ENCODE measurements at regions not wholly inside any gene's neighbourhood (a gene's known extent, or its start where the extent isn't known, plus 50 kb on each side); places are given as distances from the start of the nearest gene placed in this dataset.

DNA sequence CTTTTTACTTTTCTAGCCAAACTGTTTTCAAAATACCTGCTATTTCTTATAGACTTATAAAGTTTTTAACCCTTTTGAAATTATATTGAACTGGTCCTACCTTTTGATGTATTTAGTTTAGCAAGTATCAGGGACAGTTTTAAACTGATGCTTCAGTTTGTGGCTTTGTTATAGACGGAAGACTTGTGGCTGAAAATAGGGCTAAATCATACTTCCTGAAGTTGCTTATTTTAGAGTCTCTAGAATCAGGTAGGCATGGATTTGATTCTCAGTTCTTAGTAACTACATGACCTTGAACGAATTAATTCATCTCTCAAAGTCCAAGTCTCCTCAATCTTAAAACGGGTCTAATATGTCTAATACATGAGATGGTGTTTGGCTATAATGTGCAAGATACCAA, 322.8 kb downstream of the RAP2B start:
- TF ChIP-seq, protein P1, sequence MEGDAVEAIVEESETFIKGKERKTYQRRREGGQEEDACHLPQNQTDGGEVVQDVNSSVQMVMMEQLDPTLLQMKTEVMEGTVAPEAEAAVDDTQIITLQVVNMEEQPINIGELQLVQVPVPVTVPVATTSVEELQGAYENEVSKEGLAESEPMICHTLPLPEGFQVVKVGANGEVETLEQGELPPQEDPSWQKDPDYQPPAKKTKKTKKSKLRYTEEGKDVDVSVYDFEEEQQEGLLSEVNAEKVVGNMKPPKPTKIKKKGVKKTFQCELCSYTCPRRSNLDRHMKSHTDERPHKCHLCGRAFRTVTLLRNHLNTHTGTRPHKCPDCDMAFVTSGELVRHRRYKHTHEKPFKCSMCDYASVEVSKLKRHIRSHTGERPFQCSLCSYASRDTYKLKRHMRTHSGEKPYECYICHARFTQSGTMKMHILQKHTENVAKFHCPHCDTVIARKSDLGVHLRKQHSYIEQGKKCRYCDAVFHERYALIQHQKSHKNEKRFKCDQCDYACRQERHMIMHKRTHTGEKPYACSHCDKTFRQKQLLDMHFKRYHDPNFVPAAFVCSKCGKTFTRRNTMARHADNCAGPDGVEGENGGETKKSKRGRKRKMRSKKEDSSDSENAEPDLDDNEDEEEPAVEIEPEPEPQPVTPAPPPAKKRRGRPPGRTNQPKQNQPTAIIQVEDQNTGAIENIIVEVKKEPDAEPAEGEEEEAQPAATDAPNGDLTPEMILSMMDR (optimal IDR thresholded peaks at IDR 0.05 in 1 of 3, IDR thresholded peaks at IDR 0.05 in 1 of 3, conservative IDR thresholded peaks at IDR 0.05 in 1 of 3; ENCODE audit: extremely low read depth in 1 of 3, insufficient read depth in 2 of 3, low read length in 3 of 3): no peak
- no peak for TF ChIP-seq EZH2 (IDR thresholded peaks at IDR 0.05; ENCODE audit: low read length)
